GM12892 (cell line): ENCODE measurements at regions not wholly inside any gene's neighbourhood (a gene's known extent, or its start where the extent isn't known, plus 50 kb on each side); places are given as distances from the start of the nearest gene placed in this dataset.

ENCODE experiments used
- DNase-seq: peaks from one replicate; pipeline ENCODE4 v3.0.0; 2011; ENCODE audit not compliant: insufficient read length
- FAIRE-seq: peaks from 2 replicates; lab custom pipeline; 2011; peaks lifted over from hg19 to GRCh38; lab: Jason Lieb, UNC
- POLR2A ChIP-seq: IDR thresholded peaks from 2 replicates; pipeline ENCODE4 v1.6.1; 2011; ENCODE audit warnings: low read depth, low read length, control low read depth
- POLR2AphosphoS5 ChIP-seq: IDR thresholded peaks from 2 replicates; pipeline ENCODE4 v1.6.1; 2011; ENCODE audit warnings: low read depth, low read length, control low read depth
- TAF1 ChIP-seq: IDR thresholded peaks from 2 replicates; pipeline ENCODE4 v1.6.1; 2011; ENCODE audit warnings: low read depth, mild to moderate bottlenecking, control low read depth, low read length, borderline replicate concordance

GRCh38 chr6:53744321-53744720, 50.5 kb upstream of the LRRC1 start:
- no peak for DNase-seq
- TF ChIP-seq TAF1 (no peak), POLR2AphosphoS5 (no peak), POLR2A (no peak)
- FAIRE-seq, result no peak

- FAIRE-seq (no peak), DNase-seq (no peak)
- TF ChIP-seq POLR2AphosphoS5, result no peak
- no peak for TF ChIP-seq TAF1
- TF ChIP-seq POLR2A, result no peak
These were observed 53.6 kb upstream of the LRRC1 start for GRCh38 chr6:53741034-53741823.

DNA sequence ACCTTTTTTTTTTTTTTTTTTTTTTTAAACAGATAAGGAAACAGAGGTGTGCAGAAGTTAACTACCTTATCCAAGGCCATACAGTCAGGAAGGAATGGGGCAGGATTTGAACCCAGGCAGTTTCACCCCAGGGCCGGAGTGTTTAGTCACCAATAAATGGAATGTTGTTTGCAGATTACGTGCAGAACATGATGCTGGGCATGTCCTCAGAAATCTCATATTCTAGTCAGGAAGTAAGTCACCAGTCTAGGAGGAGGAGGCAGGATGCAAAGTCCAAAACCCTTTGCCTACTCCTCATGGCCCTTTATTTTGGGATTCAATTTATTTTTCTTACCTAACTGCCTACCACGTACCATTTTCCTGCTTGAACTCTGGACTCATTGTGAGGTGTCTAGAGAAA, 57.1 kb upstream of the LRRC1 start:
- no peak for DNase-seq
- FAIRE-seq, result no peak
- no peak for TF ChIP-seq POLR2AphosphoS5
- no peak for TF ChIP-seq TAF1
- no peak for TF ChIP-seq POLR2A

- TF ChIP-seq POLR2AphosphoS5 (no peak), TAF1 (no peak), POLR2A (no peak)
- no peak for DNase-seq
- peak; percentile 54 for FAIRE-seq
These were observed 58.9 kb upstream of the LRRC1 start for GRCh38 chr6:53735896-53736295.

DNA sequence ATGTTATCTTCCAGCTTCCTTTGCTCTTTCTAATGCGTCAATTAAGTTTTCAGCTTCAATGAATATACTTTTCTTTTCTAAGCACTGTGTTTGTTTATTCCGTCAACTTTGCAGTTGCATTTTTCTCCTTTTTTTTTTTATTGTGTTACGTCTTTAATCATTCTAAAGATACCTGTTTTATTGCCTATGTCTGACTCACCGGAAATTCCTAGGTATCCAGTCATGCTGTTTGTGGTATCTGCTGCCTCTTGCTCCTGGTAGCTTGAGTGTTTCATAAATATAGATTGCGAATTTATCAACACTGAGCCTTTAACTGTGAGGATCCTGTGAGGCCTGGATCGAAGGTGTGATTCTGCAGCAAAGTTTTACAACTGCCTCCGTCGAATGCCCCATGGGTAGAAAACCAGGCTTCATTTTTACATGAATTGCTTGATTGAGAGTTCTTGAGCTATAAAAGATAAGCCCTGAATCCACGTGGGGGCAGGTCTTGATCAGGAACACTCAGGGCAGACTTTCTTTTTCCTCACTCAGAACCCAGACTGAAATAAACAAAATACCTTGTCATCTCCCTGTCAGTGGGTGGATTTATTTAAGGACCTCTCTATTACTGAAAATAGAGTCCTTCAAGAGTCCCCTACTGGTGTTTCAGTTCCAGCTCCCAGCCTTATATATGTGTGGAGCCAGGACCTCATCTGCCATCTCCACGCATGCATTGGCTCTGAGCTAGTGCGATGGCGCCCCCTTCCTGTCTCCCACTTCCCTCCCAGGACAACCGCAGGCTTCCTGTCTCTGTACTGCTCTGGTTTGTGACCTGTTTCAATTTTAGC, 60.1 kb upstream of the LRRC1 start:
- FAIRE-seq, result peak; percentile 17
- TF ChIP-seq POLR2A (no peak), POLR2AphosphoS5 (no peak), TAF1 (no peak)
- no peak for DNase-seq

- FAIRE-seq, result no peak
- DNase-seq, result no peak
- TF ChIP-seq POLR2A, result no peak
- TF ChIP-seq TAF1, result no peak
- no peak for TF ChIP-seq POLR2AphosphoS5
These were observed 62.8 kb upstream of the LRRC1 start for GRCh38 chr6:53731866-53732636.

DNA sequence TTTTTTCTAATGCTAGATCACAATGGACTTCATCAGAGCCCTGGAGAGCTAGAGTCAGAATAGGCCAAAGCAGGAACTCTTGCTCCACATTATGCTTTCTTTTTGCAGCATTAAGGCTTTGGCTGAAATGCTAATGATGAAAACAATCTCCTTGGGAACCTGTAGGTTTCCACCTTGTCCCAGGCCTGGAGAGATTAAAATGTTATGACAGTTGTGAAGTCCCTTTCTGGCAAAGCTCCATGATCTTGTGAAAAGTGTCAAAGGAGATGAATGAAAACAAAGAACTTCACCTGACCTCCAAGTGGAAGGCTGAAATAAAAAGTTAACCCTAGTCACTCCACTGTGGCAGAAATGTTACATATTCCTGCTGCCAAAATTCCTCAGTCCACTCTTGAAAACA, 64.0 kb upstream of the LRRC1 start:
- TF ChIP-seq TAF1, result no peak
- TF ChIP-seq POLR2AphosphoS5, result no peak
- no peak for TF ChIP-seq POLR2A
- DNase-seq (no peak), FAIRE-seq (no peak)

- TF ChIP-seq POLR2AphosphoS5, result no peak
- TF ChIP-seq TAF1, result no peak
- no peak for TF ChIP-seq POLR2A
- DNase-seq (peak; percentile 27), FAIRE-seq (peak; percentile 62)
These were observed 63.1 kb upstream of the KLHL31 start for GRCh38 chr6:53728570-53729194.

DNA sequence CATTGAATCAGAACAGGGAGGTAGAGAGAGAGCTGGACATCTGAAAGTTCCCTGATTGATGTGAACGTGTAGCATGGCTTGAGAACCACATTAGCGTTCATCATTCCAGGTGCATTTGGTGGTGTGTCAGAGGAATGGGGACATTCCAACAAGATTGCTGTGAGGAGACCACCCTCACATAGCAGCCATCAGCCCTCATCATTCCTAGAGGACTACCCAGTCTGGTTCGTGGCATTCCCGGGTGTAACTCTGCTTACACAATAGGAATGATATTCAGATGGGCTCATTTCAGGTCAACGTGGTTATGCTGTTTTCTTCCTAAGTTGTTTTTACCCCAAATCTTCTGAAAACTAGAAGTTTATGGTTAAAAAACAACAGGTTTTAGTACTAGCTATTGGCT, 62.2 kb upstream of the KLHL31 start:
- FAIRE-seq, result no peak
- DNase-seq, result no peak
- TF ChIP-seq POLR2AphosphoS5, result no peak
- TF ChIP-seq TAF1, result no peak
- TF ChIP-seq POLR2A, result no peak

DNA sequence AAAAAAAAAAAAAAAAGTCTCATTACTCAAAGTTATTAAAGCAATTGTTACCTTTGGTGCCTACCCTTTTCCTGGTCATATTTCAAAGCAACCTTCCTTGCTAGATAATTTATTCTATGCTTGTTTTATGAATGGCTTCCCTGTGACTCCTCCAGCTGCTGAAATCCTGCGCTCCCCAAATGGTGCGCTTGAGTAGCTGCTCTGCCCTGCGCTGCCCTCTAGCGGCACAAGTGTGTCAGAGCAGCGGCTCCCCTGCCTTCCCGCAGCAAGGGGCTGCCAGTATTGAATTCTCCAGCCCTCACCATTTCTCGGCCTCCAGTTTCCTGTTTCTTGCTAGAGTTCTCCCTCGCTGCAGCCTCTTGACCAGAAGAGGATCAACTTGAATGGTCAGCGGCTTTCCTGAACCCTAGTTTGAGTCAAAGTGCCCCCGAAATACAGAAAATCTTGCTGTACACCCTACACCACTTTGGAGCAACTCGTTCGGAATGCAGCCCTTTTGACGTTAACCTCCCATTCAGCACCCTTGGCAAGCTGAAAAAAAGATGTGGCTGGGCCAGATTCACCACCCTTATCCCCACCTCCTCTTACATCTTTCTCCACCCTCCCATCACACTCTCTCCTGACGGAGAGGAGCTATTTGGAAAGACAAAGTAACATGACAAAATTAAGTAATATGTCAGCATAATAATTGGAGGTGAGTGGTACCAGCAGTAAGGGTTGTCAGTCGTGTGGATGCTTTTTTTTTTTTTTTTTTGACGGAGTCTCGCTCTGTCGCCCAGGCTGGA, 60.4 kb upstream of the KLHL31 start:
- DNase-seq, result peak; percentile 55
- no peak for TF ChIP-seq POLR2A
- no peak for TF ChIP-seq TAF1
- no peak for TF ChIP-seq POLR2AphosphoS5

DNA sequence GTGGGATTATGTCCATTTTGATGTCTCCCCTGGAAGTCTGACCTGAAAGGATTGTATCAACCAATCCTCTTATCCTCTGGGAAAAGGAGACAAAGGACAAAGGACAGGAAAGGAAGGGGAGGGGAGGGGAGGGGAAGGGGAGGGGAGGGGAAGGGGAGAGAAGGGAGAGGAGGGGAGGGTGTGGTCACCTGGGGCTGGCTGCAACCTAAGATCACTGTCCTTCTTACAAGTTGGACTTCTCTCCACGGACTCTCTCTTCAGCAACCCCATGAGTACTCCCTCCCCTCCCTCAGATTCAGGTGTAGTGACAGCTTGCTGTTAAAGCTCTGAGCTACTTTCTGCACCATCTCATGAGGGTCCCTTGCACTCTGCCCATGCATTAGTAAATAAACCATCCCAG, 58.9 kb upstream of the KLHL31 start:
- TF ChIP-seq POLR2AphosphoS5, result no peak
- no peak for TF ChIP-seq TAF1
- DNase-seq (no peak), FAIRE-seq (no peak)

More for the DNA sequence above, 60.4 kb upstream of the KLHL31 start:
- FAIRE-seq, result peak; percentile 76
